HEK293 (cell line): ENCODE measurements at regions not wholly inside any gene's neighbourhood (a gene's known extent, or its start where the extent isn't known, plus 50 kb on each side); places are given as distances from the start of the nearest gene placed in this dataset.
A peak's percentile ranks its signal among the peaks of the same experiment; 100 is the strongest.

Experiments used
- CTCF ChIA-PET: fragments of 350-600 bp; formaldehyde crosslinking; extraction: SDS; loops from one replicate; lab custom pipeline; 2021; ENCODE audit warnings: antibody characterized with exemption; lab: Yijun Ruan, JAX
- POLR2A ChIA-PET: fragments of 300-600 bp; formaldehyde crosslinking; extraction: SDS; loops from one replicate; lab custom pipeline; 2020; ENCODE audit warnings: antibody characterized with exemption, inconsistent platforms; lab: Yijun Ruan, JAX
- H3K27ac ChIP-seq: fragments of 200-500 bp; sonication (Bioruptor generic); 2 replicates; pipeline ENCODE4 v1.5.1; 2014; ENCODE audit warnings: low read depth, low read length, control low read depth, inconsistent platforms; ENCODE audit errors: extremely low read depth
- H3K36me3 ChIP-seq, 2 experiments: fragments of 200-500 bp in 1 of 2; sonication (Bioruptor generic) in 1 of 2; 1 replicate in 1 of 2; 2 replicates in 1 of 2; pipeline ENCODE4 v1.5.1; 2014 to 2017; ENCODE audit warnings: inconsistent platforms in 2 of 2, low read length in 2 of 2; ENCODE audit not compliant: control insufficient read depth in 2 of 2, insufficient read depth in 1 of 2
- H3K4me1 ChIP-seq: fragments of 200-500 bp; sonication (Bioruptor generic); 2 replicates; pipeline ENCODE4 v1.5.1; 2014; ENCODE audit warnings: mild to moderate bottlenecking, low read length, inconsistent platforms; ENCODE audit not compliant: control insufficient read depth, insufficient read depth
- H3K4me3 ChIP-seq: 2 replicates; pipeline ENCODE4 v1.5.1; 2011; ENCODE audit warnings: low read depth, mild to moderate bottlenecking, control low read depth, low read length, moderate library complexity
- H3K9me3 ChIP-seq: fragments of 200-500 bp; sonication (Bioruptor generic); 2 replicates; pipeline ENCODE4 v1.5.1; 2014; ENCODE audit warnings: low read depth, low read length, inconsistent platforms; ENCODE audit not compliant: control insufficient read depth, insufficient read depth
- AEBP2 ChIP-seq: fragments of 450-650 bp; formaldehyde crosslinking; IDR thresholded peaks from 2 replicates; pipeline ENCODE4 v1.5.1; 2016; ENCODE audit warnings: missing biosample characterization, missing genetic modification characterization, borderline replicate concordance
- BCL11B ChIP-seq: fragments of 450-650 bp; formaldehyde crosslinking; IDR thresholded peaks from 2 replicates; pipeline ENCODE4 v1.5.1; 2016; ENCODE audit warnings: low read depth, missing biosample characterization, missing genetic modification characterization
- ELK4 ChIP-seq: IDR thresholded peaks from 2 replicates; pipeline ENCODE4 v1.6.1; 2011; ENCODE audit warnings: mild to moderate bottlenecking, low read depth, low read length, borderline replicate concordance
- FEZF1 ChIP-seq: fragments of 450-650 bp; formaldehyde crosslinking; IDR thresholded peaks from 2 replicates; pipeline ENCODE4 v1.5.1; 2016; ENCODE audit warnings: missing biosample characterization, missing genetic modification characterization
- GFI1B ChIP-seq: fragments of 450-650 bp; formaldehyde crosslinking; IDR thresholded peaks from 2 replicates; pipeline ENCODE4 v1.5.1; 2016; ENCODE audit warnings: missing biosample characterization, missing genetic modification characterization
- HOXC10 ChIP-seq: sonication (generic); formaldehyde crosslinking; IDR thresholded peaks from 2 replicates; pipeline ENCODE4 v1.8.1; 2023; ENCODE audit warnings: mild to moderate bottlenecking, missing genetic modification reagents
- INSM2 ChIP-seq: fragments of 450-650 bp; formaldehyde crosslinking; IDR thresholded peaks from 2 replicates; pipeline ENCODE4 v1.5.1; 2016; ENCODE audit warnings: missing biosample characterization, missing genetic modification characterization
- KLF1 ChIP-seq: fragments of 450-650 bp; formaldehyde crosslinking; IDR thresholded peaks from 2 replicates; pipeline ENCODE4 v1.5.1; 2016; ENCODE audit warnings: missing biosample characterization, missing genetic modification characterization
- MYNN ChIP-seq: fragments of 450-650 bp; formaldehyde crosslinking; IDR thresholded peaks from 2 replicates; pipeline ENCODE4 v1.5.1; 2016; ENCODE audit warnings: missing biosample characterization, missing genetic modification characterization, borderline replicate concordance
- OSR2 ChIP-seq: fragments of 450-650 bp; formaldehyde crosslinking; IDR thresholded peaks from 2 replicates; pipeline ENCODE4 v1.5.1; 2016; ENCODE audit warnings: missing biosample characterization, missing genetic modification characterization
- TCF7L2 ChIP-seq: IDR thresholded peaks from 2 replicates; pipeline ENCODE4 v1.6.1; 2011; ENCODE audit warnings: low read depth, mild to moderate bottlenecking, inconsistent platforms, low read length, moderate library complexity, borderline replicate concordance
- TRIM28 ChIP-seq: IDR thresholded peaks from 2 replicates; pipeline ENCODE4 v1.6.1; 2011; ENCODE audit warnings: low read length, control low read depth, borderline replicate concordance
- ZBTB21 ChIP-seq: fragments of 450-650 bp; formaldehyde crosslinking; IDR thresholded peaks from 2 replicates; pipeline ENCODE4 v1.5.1; 2017; ENCODE audit warnings: missing biosample characterization, missing genetic modification characterization
- ZNF114 ChIP-seq: fragments of 450-650 bp; formaldehyde crosslinking; IDR thresholded peaks from 2 replicates; pipeline ENCODE4 v1.5.0; 2017; ENCODE audit warnings: missing biosample characterization, missing genetic modification characterization
- ZNF146 ChIP-seq: fragments of 450-650 bp; formaldehyde crosslinking; IDR thresholded peaks from 2 replicates; pipeline ENCODE4 v1.5.1; 2016; ENCODE audit warnings: missing biosample characterization, missing genetic modification characterization
- ZNF16 ChIP-seq: fragments of 450-650 bp; formaldehyde crosslinking; IDR thresholded peaks from 2 replicates; pipeline ENCODE4 v1.5.1; 2016; ENCODE audit warnings: low read depth, missing biosample characterization, missing genetic modification characterization
- ZNF174 ChIP-seq: fragments of 450-650 bp; formaldehyde crosslinking; IDR thresholded peaks from 2 replicates; pipeline ENCODE4 v1.5.0; 2017; ENCODE audit warnings: missing biosample characterization, mild to moderate bottlenecking, missing genetic modification characterization
- ZNF2 ChIP-seq: fragments of 450-650 bp; formaldehyde crosslinking; IDR thresholded peaks from 2 replicates; pipeline ENCODE4 v1.5.1; 2016; ENCODE audit warnings: missing biosample characterization, missing genetic modification characterization
- ZNF488 ChIP-seq: fragments of 450-650 bp; formaldehyde crosslinking; IDR thresholded peaks from 2 replicates; pipeline ENCODE4 v1.5.1; 2016; ENCODE audit warnings: missing biosample characterization, missing genetic modification characterization
- ZNF555 ChIP-seq: fragments of 450-650 bp; formaldehyde crosslinking; conservative IDR thresholded peaks from 2 replicates; pipeline ENCODE4 v1.5.1; 2017; ENCODE audit warnings: missing biosample characterization, mild to moderate bottlenecking, missing genetic modification characterization, inconsistent platforms
- ZNF560 ChIP-seq: fragments of 450-650 bp; formaldehyde crosslinking; IDR thresholded peaks from 2 replicates; pipeline ENCODE4 v1.5.1; 2017; ENCODE audit warnings: missing biosample characterization, missing genetic modification characterization, borderline replicate concordance
- ZNF580 ChIP-seq: fragments of 450-650 bp; formaldehyde crosslinking; IDR thresholded peaks from 2 replicates; pipeline ENCODE4 v1.5.1; 2016; ENCODE audit warnings: missing biosample characterization, missing genetic modification characterization
- ZNF585B ChIP-seq: fragments of 450-650 bp; formaldehyde crosslinking; IDR thresholded peaks from 2 replicates; pipeline ENCODE4 v1.5.1; 2016; ENCODE audit warnings: missing biosample characterization, missing genetic modification characterization
- ZNF645 ChIP-seq: fragments of 450-650 bp; formaldehyde crosslinking; IDR thresholded peaks from 2 replicates; pipeline ENCODE4; 2016; ENCODE audit warnings: missing biosample characterization, missing genetic modification characterization
- ZNF792 ChIP-seq: fragments of 450-650 bp; formaldehyde crosslinking; IDR thresholded peaks from 2 replicates; pipeline ENCODE4 v1.5.1; 2016; ENCODE audit warnings: missing biosample characterization, missing genetic modification characterization
- ZNF830 ChIP-seq: fragments of 450-650 bp; IDR thresholded peaks from 2 replicates; pipeline ENCODE4 v1.5.0; 2018; ENCODE audit warnings: missing biosample characterization, missing genetic modification characterization, low read depth, mild to moderate bottlenecking, moderate library complexity

GRCh38 chr6:98324446-98324845 lies 509.9 kb upstream of the POU3F2 start:
- no peak for TF ChIP-seq ZNF146
- no peak for TF ChIP-seq ZNF488 (tag by site-specific recombination)
- no peak for TF ChIP-seq ZNF560 (tag by site-specific recombination)
- TF ChIP-seq OSR2 (tag by site-specific recombination): peak; percentile 30; the same call in 1 of the 2 replicates
- 0 out of 2 replicates have a peak, but pooled peaks have one; percentile 32 for TF ChIP-seq BCL11B (tag by site-specific recombination)
- peak; percentile 20; the same call in 1 of the 2 replicates for TF ChIP-seq ZNF580
- POLR2A ChIA-PET: interaction anchor here (1.0 kb wide), 1 partner anchor 11 kb away, joined by 3 read pairs; no protein-coding TSS in a partner anchor
- no peak overlapping the region; the same call in 1 of the 2 replicates for H3K27ac ChIP-seq
- CTCF ChIA-PET: no interaction called here
- no peak overlapping the region for H3K4me3 ChIP-seq
- H3K9me3 ChIP-seq: no peaks in the 10 kb centered on the region
- no peaks in the 10 kb centered on the region for H3K36me3 ChIP-seq
- H3K4me1 ChIP-seq: peaks cover 5% of the 10 kb centered on the region; the same call in 1 of the 2 replicates

- peaks cover 5% of the 10 kb centered on the region; the same call in 1 of the 2 replicates for H3K4me1 ChIP-seq
- no peak overlapping the region for H3K4me3 ChIP-seq
- POLR2A ChIA-PET: no interaction called here
- H3K9me3 ChIP-seq: no peaks in the 10 kb centered on the region
- TF ChIP-seq ZNF16: no peak
- no peak for TF ChIP-seq ZNF830 (tag by site-specific recombination)
- TF ChIP-seq KLF1 (tag by site-specific recombination): no peak
- TF ChIP-seq BCL11B (tag by site-specific recombination): no peak
- TF ChIP-seq ZNF585B (tag by site-specific recombination): no peak
- TF ChIP-seq ELK4: no peak
- no peak for TF ChIP-seq FEZF1 (tag by site-specific recombination)
- TF ChIP-seq ZNF174 (tag by site-specific recombination): no peak
- no peak for TF ChIP-seq MYNN (tag by site-specific recombination)
- no peak for TF ChIP-seq ZBTB21
- TF ChIP-seq ZNF792 (tag by site-specific recombination): no peak
- no peak for TF ChIP-seq HOXC10 (CRISPR knock-in tag)
- no peak for TF ChIP-seq ZNF114 (tag by site-specific recombination)
- TF ChIP-seq ZNF555 (tag by site-specific recombination): no peak
- TF ChIP-seq, all 188 proteins: peak for 0
- H3K27ac ChIP-seq: no peak overlapping the region
- CTCF ChIA-PET: interaction anchor here (0.7 to 0.9 kb wide), 2 partner anchors 12 to 507 kb away, joined by 3 to 4 read pairs; no protein-coding TSS in a partner anchor
- H3K36me3 ChIP-seq: no peaks in the 10 kb centered on the region
Measured at GRCh38 chr6:98325366-98325765, 509.0 kb upstream of the POU3F2 start.

GRCh38 chr6:98333273-98333672 lies 501.1 kb upstream of the POU3F2 start:
- Histone ChIP-seq H3K9me3 (no peaks in the 10 kb centered on the region), H3K4me3 (no peak overlapping the region), H3K36me3 (no peaks in the 10 kb centered on the region), H3K4me1 (peaks cover 14% of the 10 kb centered on the region; the same call in 1 of the 2 replicates), H3K27ac (no peak overlapping the region)
- TF ChIP-seq ZNF645 (tag by site-specific recombination): no peak
- no peak for TF ChIP-seq ZNF2
- no peak for TF ChIP-seq AEBP2
- no peak for TF ChIP-seq GFI1B
- peak; percentile 61; the same call in 1 of the 2 replicates for TF ChIP-seq TRIM28
- TF ChIP-seq TCF7L2: peak; percentile 84
- TF ChIP-seq INSM2 (tag by site-specific recombination): no peak
- POLR2A ChIA-PET: no interaction called here
- CTCF ChIA-PET: no interaction called here
